H1 (cell line): ENCODE measurements at regions not wholly inside any gene's neighbourhood (a gene's known extent, or its start where the extent isn't known, plus 50 kb on each side); places are given as distances from the start of the nearest gene placed in this dataset.

Experiments used
- CTCF ChIA-PET: fragments of 300-600 bp; sonication (Branson Sonifier 250); formaldehyde crosslinking; loops from one replicate; lab custom pipeline; 2021; ENCODE audit not compliant: partially characterized antibody; lab: Charles Lee
- POLR2A ChIA-PET: fragments of 300-600 bp; sonication (Branson Sonifier 250); formaldehyde crosslinking; loops from one replicate; lab custom pipeline; 2021; ENCODE audit warnings: inconsistent platforms; ENCODE audit not compliant: partially characterized antibody; lab: Charles Lee
- DNase-seq, 2 experiments: peaks; one replicate each; pipeline versions ENCODE4 v3.0.0 to v3.0.0-alpha.2; 2010 to 2022; ENCODE audit warnings: low spot score in 2 of 2, low read depth in 1 of 2, mixed read lengths in 1 of 2
- FAIRE-seq: peaks from 2 replicates; lab custom pipeline; 2011; peaks lifted over from hg19 to GRCh38; lab: Jason Lieb, UNC
- H2AFZ ChIP-seq: 2 replicates; pipeline ENCODE4 v1.8.1; 2012; ENCODE audit warnings: low read length, inconsistent platforms
- H2AK5ac ChIP-seq: 2 replicates; pipeline ENCODE4 v1.6.1; 2013; ENCODE audit warnings: low read depth, low read length
- H2BK120ac ChIP-seq: replicated peaks from 2 replicates; pipeline ENCODE3; 2013; ENCODE audit warnings: low read depth, low read length, inconsistent platforms
- H2BK12ac ChIP-seq: 2 replicates; pipeline ENCODE4 v1.6.1; 2013; ENCODE audit warnings: low read depth, low read length
- H2BK15ac ChIP-seq: 2 replicates; pipeline ENCODE4 v1.6.1; 2013; ENCODE audit warnings: low read length
- H2BK20ac ChIP-seq: 2 replicates; pipeline ENCODE4 v1.6.1; 2013; ENCODE audit warnings: low read length
- H2BK5ac ChIP-seq: 2 replicates; pipeline ENCODE4 v1.6.1; 2013; ENCODE audit warnings: low read depth, low read length
- H3K14ac ChIP-seq: 2 replicates; pipeline ENCODE4 v1.6.1; 2013; ENCODE audit warnings: inconsistent platforms; ENCODE audit not compliant: insufficient read length
- H3K18ac ChIP-seq: 2 replicates; pipeline ENCODE4 v1.6.1; 2013; ENCODE audit warnings: low read length; ENCODE audit errors: extremely low read depth
- H3K23ac ChIP-seq: 2 replicates; pipeline ENCODE4 v1.6.1; 2013; ENCODE audit warnings: inconsistent platforms; ENCODE audit not compliant: insufficient read length
- H3K23me2 ChIP-seq: 2 replicates; pipeline ENCODE4 v1.6.1; 2013; ENCODE audit warnings: low read depth, low read length
- H3K27ac ChIP-seq: 2 replicates; pipeline ENCODE4 v1.6.1; 2011; ENCODE audit warnings: low read depth, low read length, inconsistent platforms
- H3K27me3 ChIP-seq, 4 experiments: replicated peaks in 1 of 4; 1 replicate in 1 of 4; 2 replicates in 3 of 4; pipeline versions ENCODE4 v1.6.1 to v1.8.1; 2011 to 2013; ENCODE audit warnings: low read length in 3 of 4, mild to moderate bottlenecking in 3 of 4, inconsistent platforms in 2 of 4, mixed read lengths in 2 of 4, moderate library complexity in 1 of 4; ENCODE audit not compliant: control insufficient read depth in 3 of 4, insufficient read depth in 3 of 4; ENCODE audit errors: extremely low read depth in 1 of 4
- H3K36me3 ChIP-seq, 4 experiments: 2 replicates each; pipeline versions ENCODE4 v1.6.1 to v1.8.1; 2011 to 2013; ENCODE audit warnings: mild to moderate bottlenecking in 4 of 4, low read length in 3 of 4, moderate library complexity in 2 of 4, control low read depth in 1 of 4, inconsistent platforms in 1 of 4; ENCODE audit not compliant: insufficient read depth in 4 of 4, control insufficient read depth in 2 of 4
- H3K4ac ChIP-seq: replicated peaks from 2 replicates; pipeline ENCODE3; 2013; ENCODE audit warnings: low read length, low read depth, mixed read lengths, inconsistent platforms; ENCODE audit not compliant: insufficient read length
- H3K4me1 ChIP-seq, 4 experiments: replicated peaks in 1 of 4; 1 replicate in 1 of 4; 2 replicates in 3 of 4; pipeline versions ENCODE4 v1.6.1 to v1.8.1; 2011 to 2013; ENCODE audit warnings: low read length in 3 of 4, inconsistent platforms in 2 of 4, mixed read lengths in 1 of 4; ENCODE audit not compliant: insufficient read depth in 4 of 4, control insufficient read depth in 3 of 4
- H3K4me2 ChIP-seq, 2 experiments: 2 replicates each; pipeline versions ENCODE4 v1.6.1 to v1.8.1; 2011 to 2013; ENCODE audit warnings: low read depth in 2 of 2, low read length in 2 of 2, control low read depth in 1 of 2, inconsistent platforms in 1 of 2, mild to moderate bottlenecking in 1 of 2; ENCODE audit not compliant: insufficient read depth in 1 of 2
- H3K4me3 ChIP-seq, 4 experiments: fragments of 200-600, 300-600 bp in 1 of 4; sonication (generic), shearing (Covaris generic), sonication (Bioruptor Twin) in 1 of 4; 2 replicates each; pipeline versions ENCODE4 v1.5.1 to v1.8.1; 2011 to 2016; ENCODE audit warnings: low read length in 4 of 4, low read depth in 3 of 4, control low read depth in 2 of 4, inconsistent platforms in 2 of 4, mild to moderate bottlenecking in 2 of 4, mixed read lengths in 1 of 4, moderate library complexity in 1 of 4; ENCODE audit not compliant: insufficient read depth in 2 of 4; ENCODE audit errors: extremely low read depth in 1 of 4
- H3K56ac ChIP-seq: replicated peaks from 2 replicates; pipeline ENCODE3; 2013; ENCODE audit warnings: low read depth, mild to moderate bottlenecking, mixed read lengths, low read length, inconsistent platforms; ENCODE audit not compliant: insufficient read length
- H3K79me1 ChIP-seq: 2 replicates; pipeline ENCODE4 v1.6.1; 2013; ENCODE audit warnings: low read depth, low read length, control low read depth
- H3K79me2 ChIP-seq, 2 experiments: 2 replicates each; pipeline versions ENCODE4 v1.6.1 to v1.8.1; 2012 to 2013; ENCODE audit warnings: low read length in 2 of 2, mild to moderate bottlenecking in 2 of 2, inconsistent platforms in 1 of 2; ENCODE audit not compliant: insufficient read depth in 2 of 2, control insufficient read depth in 1 of 2
- H3K9ac ChIP-seq, 4 experiments: replicated peaks in 1 of 4; 1 replicate in 1 of 4; 2 replicates in 3 of 4; pipeline versions ENCODE4 v1.6.1 to v1.8.1; 2011 to 2013; ENCODE audit warnings: low read depth in 3 of 4, low read length in 3 of 4, control low read depth in 2 of 4, mild to moderate bottlenecking in 2 of 4, moderate library complexity in 2 of 4, inconsistent platforms in 1 of 4; ENCODE audit errors: extremely low read depth in 1 of 4
- H3K9me3 ChIP-seq, 2 experiments: 2 replicates each; pipeline versions ENCODE4 v1.6.1 to v1.8.1; 2012 to 2013; ENCODE audit warnings: mild to moderate bottlenecking in 2 of 2, moderate library complexity in 2 of 2, control low read depth in 1 of 2, inconsistent platforms in 1 of 2, low read depth in 1 of 2, low read length in 1 of 2, mixed read lengths in 1 of 2; ENCODE audit not compliant: insufficient read depth in 2 of 2
- H4K20me1 ChIP-seq, 2 experiments: replicated peaks in 1 of 2; 2 replicates each; pipeline versions ENCODE3 to v1.8.1; 2011 to 2013; ENCODE audit warnings: inconsistent platforms in 2 of 2, low read length in 2 of 2, mild to moderate bottlenecking in 1 of 2; ENCODE audit not compliant: insufficient read depth in 2 of 2, control insufficient read depth in 1 of 2
- H4K5ac ChIP-seq: 2 replicates; pipeline ENCODE4 v1.6.1; 2013; ENCODE audit warnings: low read length, low read depth, mixed read lengths, inconsistent platforms; ENCODE audit not compliant: insufficient read length
- H4K8ac ChIP-seq: 2 replicates; pipeline ENCODE4 v1.8.0; 2013; ENCODE audit warnings: mild to moderate bottlenecking, moderate library complexity, low read length, inconsistent platforms; ENCODE audit not compliant: insufficient read depth; ENCODE audit errors: extremely low read depth
- H4K91ac ChIP-seq: replicated peaks from 2 replicates; pipeline ENCODE3; 2013; ENCODE audit warnings: low read length, mixed read lengths, inconsistent platforms; ENCODE audit not compliant: insufficient read length
- JUN ChIP-seq: IDR thresholded peaks from 2 replicates; pipeline ENCODE4 v1.6.1; 2011; ENCODE audit warnings: low read depth, mild to moderate bottlenecking, improper control_type of control experiment, low read length
- JUND ChIP-seq: IDR thresholded peaks from 2 replicates; pipeline ENCODE4 v1.6.1; 2011; ENCODE audit warnings: mild to moderate bottlenecking, improper control_type of control experiment, low read length
- RNF2 ChIP-seq: fragments of 200-900, 300-1000 bp; sonication (generic); IDR thresholded peaks from 2 replicates; pipeline ENCODE4 v1.7.1; 2016; ENCODE audit warnings: borderline replicate concordance, low read depth, mild to moderate bottlenecking, antibody characterized with exemption, low read length; ENCODE audit not compliant: poor library complexity, severe bottlenecking; ENCODE audit errors: missing control alignments
- SIRT6 ChIP-seq: IDR thresholded peaks from one replicate; pipeline ENCODE4 v1.7.1; 2012; ENCODE audit warnings: low read length, inconsistent platforms
- SIX5 ChIP-seq: IDR thresholded peaks from 2 replicates; pipeline ENCODE4 v1.6.1; 2011; ENCODE audit warnings: mild to moderate bottlenecking, low read depth, low read length
- WGBS, 2 experiments: shearing (Covaris generic) in 1 of 2; methylation state at CpG; one replicate each; pipeline versions ENCODE4 v1.1.6 to v1.1.7; 2013 to 2015; ENCODE audit warnings: low lambda C conversion rate in 2 of 2, mixed read lengths in 2 of 2, inconsistent platforms in 1 of 2, low coverage in 1 of 2, missing lambda C conversion rate in 1 of 2; ENCODE audit not compliant: insufficient replicate concordance in 2 of 2, insufficient coverage in 1 of 2, insufficient read length in 1 of 2; ENCODE audit errors: extremely low coverage in 1 of 2, missing lambda C conversion rate in 1 of 2; 5-methylcytosine and 5-hydroxymethylcytosine counted together

DNA sequence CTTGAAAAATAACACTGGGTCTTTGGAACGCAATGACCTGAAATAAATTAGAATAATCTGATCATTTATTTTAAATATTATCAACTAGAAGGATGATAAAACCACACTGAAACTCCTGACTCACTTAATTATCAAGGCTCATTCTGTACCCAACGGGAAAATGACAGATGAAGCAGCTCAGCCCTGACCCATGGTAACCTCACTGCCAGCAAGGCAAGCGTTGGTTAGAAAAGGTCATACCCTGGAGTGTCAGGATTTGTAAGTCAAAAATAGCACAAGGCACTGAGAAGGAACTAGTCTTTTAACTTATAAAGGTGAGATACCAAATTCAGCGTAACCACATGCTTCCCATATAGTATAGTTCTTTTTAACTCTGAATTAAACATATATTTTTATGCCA lies 277.5 kb downstream of the ETAA1 start:
- Histone ChIP-seq H3K9ac (no peak overlapping the region), H4K5ac (no peak overlapping the region), H4K8ac (no peak overlapping the region), H3K23me2 (peaks cover 13% of the 10 kb centered on the region; the same call in 1 of the 2 replicates), H3K79me1 (no peaks in the 10 kb centered on the region), H3K14ac (no peak overlapping the region), H2AFZ (no peak overlapping the region), H2BK15ac (no peak overlapping the region), H3K4me1 (no peaks in the 10 kb centered on the region), H3K4me2 (no peak overlapping the region), H3K23ac (no peak overlapping the region), H3K79me2 (0 out of 4 replicates have a peak, but pooled peaks cover 0 to 3% of the 10 kb centered on the region in 2 experiments), H3K4ac (no peak overlapping the region), H2BK120ac (no peak overlapping the region), H3K9me3 (no peaks in the 10 kb centered on the region), H3K36me3 (no peaks in the 10 kb centered on the region), H3K4me3 (no peak overlapping the region), H3K56ac (no peak overlapping the region), H2AK5ac (no peak overlapping the region), H3K27me3 (no peaks in the 10 kb centered on the region), H2BK5ac (no peak overlapping the region), H2BK12ac (no peak overlapping the region), H4K91ac (no peak overlapping the region), H4K20me1 (peaks cover 0 to 12% of the 10 kb centered on the region in 2 experiments), H3K27ac (no peak overlapping the region), H2BK20ac (no peak overlapping the region), H3K18ac (no peak overlapping the region)
- FAIRE-seq: no peak
- CTCF ChIA-PET: interaction anchor here (0.9 kb wide), 1 partner anchor 24 kb away, joined by 3 read pairs; no protein-coding TSS in a partner anchor
- TF ChIP-seq RNF2: no peak
- no peak for TF ChIP-seq SIX5
- TF ChIP-seq JUND: no peak
- TF ChIP-seq JUN: no peak
- TF ChIP-seq SIRT6: no peak
- WGBS, 2 experiments: 89% methylated on average over 4 of the region's 4 CpGs; no CpG with 5 or more reads in 1 of the 2 experiments
- no peak for DNase-seq
- POLR2A ChIA-PET: no interaction called here
